Activated CD4-positive, alpha-beta memory T cell treated with anti-CD3 and anti-CD28 coated beads, Interleukin-2, amount 10 ng/mL, durations not matched to agents 7 days and 5 days (primary cell): ENCODE measurements at regions not wholly inside any gene's neighbourhood (a gene's known extent, or its start where the extent isn't known, plus 50 kb on each side); places are given as distances from the start of the nearest gene placed in this dataset.

Experiments
- CTCF ChIA-PET: fragments of 350-600 bp; sonication (Branson Sonifier 250); formaldehyde crosslinking; loops from one replicate; lab custom pipeline; 2021; ENCODE audit warnings: antibody characterized with exemption, inconsistent platforms; lab: Charles Lee
- POLR2A ChIA-PET: fragments of 350-600 bp; sonication (Branson Sonifier 250); formaldehyde crosslinking; loops from one replicate; lab custom pipeline; 2021; ENCODE audit warnings: antibody characterized with exemption; lab: Charles Lee
- DNase-seq: peaks from one replicate; pipeline ENCODE4 v3.0.0-alpha.2; 2020
- H3K27ac Mint-ChIP-seq: one replicate; pipeline ENCODE4 v1.8.0; 2021; ENCODE audit warnings: mild to moderate bottlenecking, mixed read lengths
- H3K27me3 Mint-ChIP-seq: one replicate; pipeline ENCODE4 v1.8.0; 2021; ENCODE audit warnings: mixed read lengths
- H3K36me3 Mint-ChIP-seq: one replicate; pipeline ENCODE4 v1.8.0; 2021; ENCODE audit warnings: low read depth, mixed read lengths
- H3K4me1 Mint-ChIP-seq: one replicate; pipeline ENCODE4 v1.8.0; 2021; ENCODE audit warnings: mixed read lengths
- H3K4me3 Mint-ChIP-seq: one replicate; pipeline ENCODE4 v1.8.0; 2021; ENCODE audit warnings: mild to moderate bottlenecking, mixed read lengths
- H3K9me3 Mint-ChIP-seq: one replicate; pipeline ENCODE4 v1.8.0; 2021; ENCODE audit warnings: mixed read lengths

DNA sequence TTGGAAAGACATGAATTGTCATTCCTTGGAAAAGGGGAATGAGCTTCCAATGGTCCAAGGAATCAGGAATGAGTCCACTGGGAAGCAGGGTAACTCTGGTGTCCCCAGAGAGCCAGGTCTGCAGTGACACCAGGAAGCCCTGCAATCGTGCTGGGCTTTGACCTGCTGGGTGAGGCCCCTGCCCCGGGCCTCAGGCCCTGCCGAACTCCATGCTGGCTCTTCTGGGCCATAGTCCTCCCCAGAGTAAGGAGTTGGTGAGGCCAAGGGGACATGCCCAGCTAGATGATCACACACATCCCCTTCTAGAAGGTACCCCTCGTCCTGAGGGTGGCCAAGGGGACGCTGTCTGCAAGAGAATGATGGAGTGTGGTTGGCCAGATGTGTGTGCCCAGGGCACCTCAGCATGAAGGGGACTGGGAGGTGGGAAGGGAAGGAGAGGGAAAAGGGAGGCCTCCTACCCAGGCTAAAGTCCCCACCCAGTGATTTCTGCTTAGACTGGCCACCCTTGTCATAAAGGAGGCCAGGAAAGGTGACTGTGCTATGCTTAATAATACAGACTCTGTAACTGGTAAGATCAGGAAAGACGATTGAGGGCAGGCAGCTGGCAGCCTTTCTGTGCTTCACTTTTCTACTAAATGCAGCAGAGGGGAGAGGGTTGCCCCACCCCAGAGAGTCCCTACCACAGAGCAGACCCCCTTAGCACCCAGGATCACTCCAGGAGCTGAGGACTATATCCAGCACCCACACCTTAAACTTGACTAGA is 119.3 kb downstream of the SNX5 start:
- H3K9me3 Mint-ChIP-seq: no peaks in the 10 kb centered on the region
- CTCF ChIA-PET: no interaction called here
- H3K27ac Mint-ChIP-seq: no peak overlapping the region
- peaks cover 6% of the 10 kb centered on the region for H3K27me3 Mint-ChIP-seq
- DNase-seq: no peak
- POLR2A ChIA-PET: interaction anchor here (6.4 kb wide), 1 partner anchor 8 kb away, joined by 33 read pairs; no protein-coding TSS in a partner anchor
- peaks cover 3% of the 10 kb centered on the region for H3K36me3 Mint-ChIP-seq
- peaks cover 56% of the 10 kb centered on the region for H3K4me1 Mint-ChIP-seq
- no peak overlapping the region for H3K4me3 Mint-ChIP-seq

DNA sequence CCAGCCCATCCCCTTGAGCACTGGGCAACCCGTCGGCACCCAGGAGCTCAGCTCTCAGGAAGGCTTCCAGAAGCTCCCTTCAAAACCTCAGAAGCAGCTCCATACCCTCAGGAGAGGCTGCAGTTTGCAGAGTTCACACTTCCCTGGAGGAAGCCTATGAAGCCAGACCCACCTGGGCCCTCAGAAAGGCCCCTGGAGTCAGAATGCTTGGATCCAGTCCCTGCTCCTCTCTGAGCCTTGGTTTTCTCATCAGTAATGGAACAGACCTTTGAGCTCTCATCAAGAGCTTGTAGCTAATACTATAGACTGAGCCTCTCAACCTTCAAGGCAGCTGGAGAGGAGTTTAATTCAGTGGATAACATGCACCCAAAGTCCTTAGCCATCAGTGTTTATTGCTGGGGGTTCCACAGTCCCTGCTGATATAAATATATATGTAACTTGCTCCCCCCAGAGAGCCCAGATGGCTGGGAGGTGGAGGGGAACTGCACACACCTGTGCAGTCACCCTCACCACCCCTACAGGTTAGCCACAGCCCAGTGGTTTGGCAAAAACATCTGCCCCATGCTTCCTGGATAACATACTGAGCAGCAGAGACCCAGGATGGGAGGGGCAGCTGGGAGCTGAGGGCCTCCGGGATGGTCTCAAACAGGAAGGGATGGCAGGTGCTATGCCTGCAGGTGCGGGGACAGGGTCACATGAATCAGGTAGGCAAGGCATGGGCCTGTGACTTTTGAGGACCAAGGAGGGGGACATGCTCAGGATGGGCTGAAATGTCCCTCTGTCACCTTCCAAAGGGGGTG is 120.1 kb downstream of the SNX5 start:
- CTCF ChIA-PET: interaction anchor here (1.2 kb wide), 2 partner anchors 148 to 166 kb away, joined by 3 to 4 read pairs; partner anchors contain the start of gene RRBP1
- H3K4me3 Mint-ChIP-seq: no peak overlapping the region
- peak overlapping the region; percentile 38 for H3K27ac Mint-ChIP-seq
- POLR2A ChIA-PET: interaction anchor here (6.4 kb wide), 1 partner anchor 9 kb away, joined by 33 read pairs; no protein-coding TSS in a partner anchor
- DNase-seq: no peak
- H3K36me3 Mint-ChIP-seq: peaks cover 3% of the 10 kb centered on the region
- H3K4me1 Mint-ChIP-seq: peaks cover 64% of the 10 kb centered on the region
- H3K27me3 Mint-ChIP-seq: peaks cover 2% of the 10 kb centered on the region
- H3K9me3 Mint-ChIP-seq: no peaks in the 10 kb centered on the region

DNA sequence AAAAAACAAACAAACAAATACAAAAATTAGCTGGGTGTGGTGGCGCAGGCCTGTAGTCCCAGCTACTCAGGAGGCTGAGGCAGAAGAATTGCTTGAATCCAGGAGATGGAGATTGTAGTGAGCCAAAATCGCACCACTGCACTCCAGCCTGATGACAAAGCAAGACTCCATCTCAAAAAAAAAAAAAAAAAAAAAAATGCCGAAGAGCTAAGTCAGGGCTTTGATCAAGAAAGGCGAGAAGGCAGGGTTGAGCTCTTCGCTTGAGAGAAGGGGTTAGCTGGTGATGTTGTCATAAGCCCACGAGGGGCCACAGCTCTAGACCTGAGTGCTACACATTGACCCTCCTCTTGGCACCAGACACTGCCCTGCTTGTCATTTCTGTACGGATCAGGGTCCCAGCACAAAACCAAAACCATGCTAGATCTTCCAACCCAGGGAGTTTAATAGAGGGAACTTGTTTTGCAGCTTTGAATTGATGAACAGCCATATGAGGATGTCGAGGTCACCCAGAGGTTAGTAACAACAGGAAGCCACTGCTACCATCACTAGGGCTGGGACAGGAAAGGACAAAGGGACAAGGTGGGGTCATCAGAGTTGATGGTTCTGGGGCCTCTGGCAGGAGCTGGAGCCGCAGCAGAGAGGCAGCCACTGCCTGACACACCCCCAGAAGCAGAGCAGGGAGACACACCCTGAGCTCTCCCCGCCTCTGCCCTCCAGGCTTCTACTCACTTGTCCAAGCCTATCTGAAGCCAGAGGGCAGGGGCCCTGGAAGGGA is 122.7 kb downstream of the SNX5 start:
- POLR2A ChIA-PET: interaction anchor here (0.8 to 6.4 kb wide), 11 partner anchors 12 to 661 kb away, joined by 3 to 33 read pairs (median 3); partner anchors contain the start of genes MGME1, RRBP1, SEC23B and SNX5
- H3K4me1 Mint-ChIP-seq: peaks cover 76% of the 10 kb centered on the region

DNA sequence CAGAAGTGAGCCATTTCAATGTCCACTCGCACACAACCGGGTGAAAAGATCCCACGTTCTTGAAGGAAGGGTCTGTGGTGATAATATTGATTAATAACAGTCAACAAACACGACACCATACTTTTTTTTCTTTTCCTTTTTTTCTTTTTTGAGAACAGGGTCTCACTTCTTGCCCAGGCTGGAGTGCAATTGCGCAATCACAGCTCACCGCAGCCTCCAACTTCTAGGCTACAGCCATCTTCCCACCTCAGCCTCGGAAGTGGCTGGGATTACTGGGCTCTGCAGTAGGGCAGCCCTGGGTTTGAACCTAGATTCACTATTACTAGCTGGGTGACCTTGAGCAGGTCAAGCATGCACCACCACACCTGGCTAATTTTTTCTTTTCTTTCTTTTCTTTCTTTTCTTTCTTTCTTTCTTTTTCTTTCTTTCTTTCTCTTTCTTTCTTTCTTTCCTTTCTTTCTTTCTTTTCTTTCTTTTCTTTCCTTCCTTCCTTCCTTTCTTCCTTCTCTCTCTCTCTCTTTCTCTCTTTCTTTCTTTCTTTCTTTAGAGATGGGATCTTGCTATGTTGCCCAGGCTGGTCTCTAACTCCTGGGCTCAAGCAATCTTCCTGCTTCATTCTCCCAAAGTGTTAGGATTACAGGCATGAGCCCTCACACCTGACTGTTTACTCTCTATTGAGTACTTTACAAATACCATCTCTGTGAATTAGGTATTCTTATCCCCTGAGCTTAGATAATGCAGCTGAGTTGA is 123.9 kb downstream of the SNX5 start:
- POLR2A ChIA-PET: interaction anchor here (0.8 to 6.4 kb wide), 6 partner anchors 13 to 331 kb away, joined by 3 to 33 read pairs (median 3); partner anchors contain the start of genes MGME1 and SNX5
- H3K27me3 Mint-ChIP-seq: peaks cover 3% of the 10 kb centered on the region
- peaks cover 3% of the 10 kb centered on the region for H3K36me3 Mint-ChIP-seq
- H3K4me3 Mint-ChIP-seq: no peak overlapping the region
- DNase-seq: no peak
- H3K27ac Mint-ChIP-seq: peak overlapping the region; percentile 66
- CTCF ChIA-PET: interaction anchor here (0.8 to 1.5 kb wide), 4 partner anchors 53 to 340 kb away, joined by 3 to 8 read pairs (median 4); no protein-coding TSS in a partner anchor
- peaks cover 70% of the 10 kb centered on the region for H3K4me1 Mint-ChIP-seq
- no peaks in the 10 kb centered on the region for H3K9me3 Mint-ChIP-seq

More for the DNA sequence above, 122.7 kb downstream of the SNX5 start:
- CTCF ChIA-PET: interaction anchor here (0.9 to 1.5 kb wide), 6 partner anchors 50 to 341 kb away, joined by 3 to 8 read pairs (median 6); partner anchors contain the start of gene RRBP1
- Mint-ChIP-seq H3K36me3 (peaks cover 3% of the 10 kb centered on the region), H3K27ac (peak overlapping the region; percentile 77), H3K27me3 (peaks cover 3% of the 10 kb centered on the region), H3K9me3 (no peaks in the 10 kb centered on the region), H3K4me3 (peak overlapping the region; percentile 23)
- DNase-seq: peak; percentile 55

DNA sequence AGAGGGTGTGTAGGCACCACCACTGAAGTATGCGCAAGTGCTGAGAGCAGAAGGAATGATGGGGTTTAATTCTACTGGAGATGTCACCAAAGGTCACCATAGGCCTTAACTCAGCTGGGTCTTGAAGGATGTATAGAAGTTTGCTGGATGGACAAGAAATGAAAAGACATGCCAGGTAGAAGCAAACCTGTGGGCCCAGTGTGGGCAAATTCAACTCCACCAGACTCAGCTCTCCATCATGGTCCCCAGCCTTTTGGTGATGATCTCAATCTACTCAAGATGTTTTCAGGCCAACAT is 124.5 kb downstream of the SNX5 start:
- ChIA-PET CTCF (interaction anchor here (1.3 kb wide), 1 partner anchor 162 kb away, joined by 4 read pairs; the partner anchor contains the start of gene RRBP1), POLR2A (interaction anchor here (1.1 to 6.4 kb wide), 6 partner anchors 14 to 330 kb away, joined by 3 to 33 read pairs (median 3); partner anchors contain the start of genes MGME1 and SNX5)
- DNase-seq: no peak
- Mint-ChIP-seq H3K4me1 (peaks cover 68% of the 10 kb centered on the region), H3K36me3 (peaks cover 3% of the 10 kb centered on the region), H3K4me3 (no peak overlapping the region), H3K9me3 (no peaks in the 10 kb centered on the region), H3K27ac (peak overlapping the region; percentile 66), H3K27me3 (peaks cover 6% of the 10 kb centered on the region)

DNA sequence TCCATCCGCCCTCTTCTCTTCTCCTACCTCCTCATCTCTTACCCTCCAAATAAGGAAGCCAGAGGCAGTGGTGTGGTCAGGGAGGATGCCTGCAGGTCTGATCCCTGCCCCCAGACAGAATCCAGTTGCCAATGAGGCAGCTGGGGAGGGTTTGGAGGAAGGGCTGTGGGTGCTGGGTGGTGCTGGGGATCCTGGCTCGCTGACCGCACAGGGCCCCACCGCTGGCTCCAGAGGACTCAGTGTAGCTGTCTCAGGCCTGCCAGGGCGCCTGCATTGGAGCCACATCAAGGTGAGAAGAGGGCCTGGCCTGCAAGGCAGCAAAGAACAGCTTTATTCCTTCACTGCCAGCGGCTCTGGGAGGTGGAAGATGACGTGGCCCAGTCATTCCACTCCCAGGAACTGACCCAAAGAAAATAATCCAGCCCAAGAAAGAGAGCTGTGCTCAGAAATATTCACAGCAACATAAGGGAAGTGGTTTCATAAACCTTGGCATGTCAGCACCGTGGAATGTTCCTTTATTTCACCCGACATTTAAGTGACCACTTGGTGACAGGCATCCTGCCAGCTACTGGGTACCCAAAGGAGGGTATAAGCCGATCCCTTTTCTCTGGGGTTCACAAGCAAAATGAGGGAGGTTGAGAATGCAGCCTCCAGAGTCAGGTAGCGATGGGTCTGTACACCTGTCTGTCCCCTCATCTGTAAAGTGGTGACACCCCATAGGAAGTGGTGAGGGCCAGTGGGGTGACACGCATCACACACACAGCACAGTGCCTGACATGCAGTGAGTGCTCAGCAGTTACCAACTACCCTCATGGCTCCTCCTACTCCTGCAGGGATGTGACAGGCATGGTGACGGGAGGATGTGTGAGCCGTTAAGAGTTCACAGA is 125.1 kb downstream of the SNX5 start:
- Mint-ChIP-seq H3K27me3 (peaks cover 8% of the 10 kb centered on the region), H3K4me3 (no peak overlapping the region), H3K36me3 (no peaks in the 10 kb centered on the region), H3K4me1 (peaks cover 62% of the 10 kb centered on the region), H3K9me3 (no peaks in the 10 kb centered on the region), H3K27ac (peak overlapping the region; percentile 66)
- POLR2A ChIA-PET: interaction anchor here (0.7 to 6.4 kb wide), 10 partner anchors 14 to 329 kb away, joined by 3 to 33 read pairs (median 3); partner anchors contain the start of genes BFSP1 and RRBP1
- CTCF ChIA-PET: interaction anchor here (1.3 kb wide), 1 partner anchor 161 kb away, joined by 4 read pairs; the partner anchor contains the start of gene RRBP1
- peak; percentile 79 for DNase-seq

DNA sequence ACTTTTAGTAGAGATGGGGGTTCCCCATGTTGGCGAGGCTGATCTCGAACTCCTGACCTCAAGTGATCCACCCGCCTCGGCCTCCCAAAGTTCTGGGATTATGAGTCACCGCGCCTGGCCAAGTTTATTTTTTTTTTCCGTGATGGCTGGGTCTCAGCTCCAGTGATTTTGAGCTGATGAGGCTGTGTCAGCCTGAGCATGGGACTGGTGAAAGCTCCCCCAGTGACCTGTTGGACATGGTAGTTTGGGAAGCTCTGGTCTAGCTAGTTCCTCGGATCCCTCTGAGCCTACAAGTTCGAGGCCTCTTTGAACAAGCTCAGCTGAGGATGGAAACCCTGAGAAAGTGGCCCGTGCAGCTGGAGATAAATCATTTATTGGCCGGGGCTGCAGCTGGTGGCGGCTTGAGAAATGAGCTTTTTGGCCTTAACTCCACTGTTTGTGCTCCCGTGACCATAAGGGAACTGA is 126.8 kb downstream of the SNX5 start:
- no peak overlapping the region for H3K4me3 Mint-ChIP-seq

DNA sequence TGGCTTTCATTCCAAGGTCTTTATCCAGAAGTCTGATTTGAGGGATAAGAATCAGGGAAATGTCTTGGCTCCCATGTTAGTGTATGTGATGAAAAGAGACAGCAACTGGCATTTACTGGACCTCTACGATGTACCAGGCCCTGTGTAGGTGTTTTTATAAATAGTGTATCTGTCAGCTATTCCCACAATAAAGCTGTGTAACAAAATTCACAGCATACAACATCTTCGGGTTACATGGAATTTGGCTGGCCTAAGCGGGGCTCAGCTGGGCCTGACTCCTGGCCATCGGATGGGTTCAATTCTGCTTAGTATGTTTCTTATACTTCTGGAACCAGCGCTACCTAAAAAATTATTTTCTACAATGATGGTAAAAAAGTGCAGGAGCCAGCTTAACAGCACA is 128.2 kb downstream of the SNX5 start:
- H3K4me3 Mint-ChIP-seq: no peak overlapping the region

More for the DNA sequence above, 126.8 kb downstream of the SNX5 start:
- Mint-ChIP-seq H3K4me1 (peaks cover 45% of the 10 kb centered on the region), H3K9me3 (no peaks in the 10 kb centered on the region), H3K27ac (no peak overlapping the region), H3K27me3 (peaks cover 8% of the 10 kb centered on the region), H3K36me3 (no peaks in the 10 kb centered on the region)
- CTCF ChIA-PET: interaction anchor here (0.6 kb wide), 1 partner anchor 19 kb away, joined by 4 read pairs; no protein-coding TSS in a partner anchor
- no peak for DNase-seq
- POLR2A ChIA-PET: no interaction called here

DNA sequence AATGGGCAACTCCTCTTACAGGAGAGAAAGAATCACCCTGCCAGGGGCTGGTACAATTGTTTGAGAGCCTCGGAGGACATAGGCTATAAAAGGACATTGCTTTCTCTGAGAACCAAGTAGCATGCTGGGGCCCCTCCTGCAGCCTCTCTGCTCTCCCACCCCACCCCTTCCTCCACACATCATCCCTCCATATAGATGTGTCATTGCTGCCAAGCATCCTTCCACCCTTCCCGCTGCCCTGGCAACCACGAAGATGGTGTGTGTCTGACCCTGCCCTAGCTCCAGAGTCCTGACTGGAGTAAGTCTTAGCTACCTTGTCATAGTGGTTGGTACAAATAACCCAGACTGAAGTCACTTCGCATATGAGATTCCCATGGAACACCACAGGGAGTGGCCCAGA is 129.7 kb downstream of the SNX5 start:
- Mint-ChIP-seq H3K4me3 (no peak overlapping the region), H3K27me3 (peaks cover 8% of the 10 kb centered on the region), H3K9me3 (no peaks in the 10 kb centered on the region), H3K4me1 (peaks cover 17% of the 10 kb centered on the region), H3K27ac (no peak overlapping the region), H3K36me3 (no peaks in the 10 kb centered on the region)
- DNase-seq: no peak
- POLR2A ChIA-PET: no interaction called here
- CTCF ChIA-PET: no interaction called here

More for the DNA sequence above, 128.2 kb downstream of the SNX5 start:
- POLR2A ChIA-PET: no interaction called here
- Mint-ChIP-seq H3K36me3 (no peaks in the 10 kb centered on the region), H3K27me3 (peaks cover 8% of the 10 kb centered on the region), H3K4me1 (peaks cover 32% of the 10 kb centered on the region), H3K27ac (no peak overlapping the region), H3K9me3 (no peaks in the 10 kb centered on the region)
- CTCF ChIA-PET: no interaction called here
- no peak for DNase-seq

DNA sequence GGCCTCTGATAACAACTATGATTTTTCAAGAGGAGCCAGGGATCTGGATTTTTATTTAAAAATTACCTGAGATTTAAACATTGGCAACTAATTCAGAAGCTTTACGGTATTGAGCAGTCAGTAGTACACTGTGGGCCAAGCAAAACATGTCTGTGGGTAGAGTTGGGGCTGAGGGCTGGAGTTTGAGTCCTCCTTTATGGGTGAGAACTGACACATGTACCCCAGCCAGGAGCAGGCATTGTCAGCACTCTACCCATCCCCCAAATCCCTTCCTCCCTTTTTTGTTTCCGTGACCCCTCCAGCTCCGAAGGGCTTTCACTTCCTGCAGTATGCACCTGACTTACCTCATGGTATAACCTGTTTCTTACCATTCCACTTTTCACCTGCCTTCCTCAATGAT is 131.4 kb downstream of the SNX5 start:
- DNase-seq: no peak
- Mint-ChIP-seq H3K27ac (no peak overlapping the region), H3K4me1 (peaks cover 1% of the 10 kb centered on the region), H3K4me3 (no peak overlapping the region), H3K9me3 (no peaks in the 10 kb centered on the region), H3K36me3 (no peaks in the 10 kb centered on the region), H3K27me3 (peaks cover 9% of the 10 kb centered on the region)
- POLR2A ChIA-PET: no interaction called here
- CTCF ChIA-PET: interaction anchor here (0.6 kb wide), 1 partner anchor 158 kb away, joined by 3 read pairs; no protein-coding TSS in a partner anchor
